Body of pancreas (tissue), 4 donors: ENCODE measurements at regions not wholly inside any gene's neighbourhood (a gene's known extent, or its start where the extent isn't known, plus 50 kb on each side); places are given as distances from the start of the nearest gene placed in this dataset.

Source experiments
- POLR2A ChIP-seq, 3 donors: fragments of 450-650 bp; IDR thresholded peaks; one replicate each; pipeline ENCODE4 v1.6.1; 2016; ENCODE audit warnings: antibody characterized with exemption in 3 of 3, mild to moderate bottlenecking in 2 of 3
- TF ChIP-seq, protein P1 (sequence below), 7 experiments: fragments of 450-650 bp in 4 of 7; fragments of 200-600 bp in 3 of 7; sonication (generic) in 3 of 7; IDR thresholded peaks; one replicate each; pipeline ENCODE4 v1.5.1; 2016 to 2019; ENCODE audit warnings: antibody characterized with exemption in 7 of 7

DNA sequence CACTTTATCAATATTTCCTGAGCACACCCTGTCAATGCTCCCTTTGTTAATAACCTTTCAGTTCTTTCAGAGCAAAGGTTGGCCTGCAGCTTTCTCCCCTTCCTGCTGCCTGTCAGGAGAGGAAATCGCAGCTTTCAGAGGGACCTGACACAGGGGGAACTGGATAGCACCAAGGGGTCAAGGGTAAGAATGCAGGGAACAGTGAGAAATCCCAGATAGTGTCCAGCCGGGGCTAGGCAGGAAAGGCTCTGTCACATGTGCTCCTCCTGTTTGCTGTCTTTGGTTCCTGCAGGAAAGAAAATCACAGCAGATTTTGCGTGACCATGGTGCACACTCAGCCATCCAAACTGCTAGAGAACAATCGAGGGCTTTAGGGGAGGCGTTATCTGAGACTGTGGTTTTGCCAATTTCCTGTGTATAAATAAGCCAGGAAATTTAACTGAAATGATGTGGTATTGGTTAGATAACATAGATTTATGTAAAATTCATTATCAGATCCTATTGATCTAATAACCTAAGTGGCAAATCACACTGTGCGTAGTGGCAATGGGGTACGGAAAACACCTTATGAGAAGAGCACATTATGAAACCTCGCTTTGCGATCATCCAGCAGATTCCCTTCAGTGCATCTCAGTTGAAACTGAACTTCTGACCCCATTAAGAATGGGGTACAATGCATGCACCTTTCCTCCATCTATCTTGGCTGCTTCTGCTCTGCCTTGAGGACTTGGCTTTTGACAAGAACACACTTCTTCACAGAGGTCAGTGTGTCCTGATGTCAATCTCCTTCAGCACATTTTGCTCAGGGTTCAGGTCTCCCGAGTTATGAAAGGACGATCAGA is 178.0 kb downstream of the ICOS start:
- TF ChIP-seq, protein P1, sequence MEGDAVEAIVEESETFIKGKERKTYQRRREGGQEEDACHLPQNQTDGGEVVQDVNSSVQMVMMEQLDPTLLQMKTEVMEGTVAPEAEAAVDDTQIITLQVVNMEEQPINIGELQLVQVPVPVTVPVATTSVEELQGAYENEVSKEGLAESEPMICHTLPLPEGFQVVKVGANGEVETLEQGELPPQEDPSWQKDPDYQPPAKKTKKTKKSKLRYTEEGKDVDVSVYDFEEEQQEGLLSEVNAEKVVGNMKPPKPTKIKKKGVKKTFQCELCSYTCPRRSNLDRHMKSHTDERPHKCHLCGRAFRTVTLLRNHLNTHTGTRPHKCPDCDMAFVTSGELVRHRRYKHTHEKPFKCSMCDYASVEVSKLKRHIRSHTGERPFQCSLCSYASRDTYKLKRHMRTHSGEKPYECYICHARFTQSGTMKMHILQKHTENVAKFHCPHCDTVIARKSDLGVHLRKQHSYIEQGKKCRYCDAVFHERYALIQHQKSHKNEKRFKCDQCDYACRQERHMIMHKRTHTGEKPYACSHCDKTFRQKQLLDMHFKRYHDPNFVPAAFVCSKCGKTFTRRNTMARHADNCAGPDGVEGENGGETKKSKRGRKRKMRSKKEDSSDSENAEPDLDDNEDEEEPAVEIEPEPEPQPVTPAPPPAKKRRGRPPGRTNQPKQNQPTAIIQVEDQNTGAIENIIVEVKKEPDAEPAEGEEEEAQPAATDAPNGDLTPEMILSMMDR (IDR thresholded peaks at IDR 0.05), result no peak
- TF ChIP-seq POLR2A (IDR thresholded peaks at IDR 0.05), result no peak
